Transverse colon (tissue), 4 donors: ENCODE measurements at regions not wholly inside any gene's neighbourhood (a gene's known extent, or its start where the extent isn't known, plus 50 kb on each side); places are given as distances from the start of the nearest gene placed in this dataset.

Experiments
- DNase-seq: peaks from one replicate; pipeline ENCODE4 v3.0.0-alpha.2; 2019
- H3K27ac ChIP-seq, 4 donors: fragments of 200-600 bp; sonication (generic); 2 replicates each; pipeline ENCODE4 v1.5.1; 2016 to 2018; ENCODE audit warnings: inconsistent platforms in 4 of 4
- H3K27me3 ChIP-seq: fragments of 200-600 bp; sonication (generic); 2 replicates; pipeline ENCODE4 v1.5.1; 2017; ENCODE audit warnings: inconsistent platforms
- H3K36me3 ChIP-seq, 4 donors: fragments of 200-600 bp; sonication (generic); 2 replicates each; pipeline ENCODE4 v1.5.1; 2017 to 2019; ENCODE audit warnings: inconsistent platforms in 4 of 4
- H3K4me1 ChIP-seq, 4 donors: fragments of 200-600 bp; sonication (generic); 2 replicates each; pipeline ENCODE4 v1.5.1; 2017 to 2020; ENCODE audit warnings: inconsistent platforms in 4 of 4
- H3K4me3 ChIP-seq, 4 donors: fragments of 200-600 bp; sonication (generic); 1 replicate in 1 of 4; 2 replicates in 3 of 4; pipeline versions ENCODE4 v1.5.1 to v1.6.1; 2017 to 2019; ENCODE audit warnings: inconsistent platforms in 4 of 4
- H3K9me3 ChIP-seq, 2 donors: fragments of 200-600 bp; sonication (generic); 2 replicates each; pipeline ENCODE4 v1.5.1; 2017 to 2019; ENCODE audit warnings: inconsistent platforms in 2 of 2
- EP300 ChIP-seq: sonication (generic); formaldehyde crosslinking; IDR thresholded peaks from one replicate; pipeline ENCODE4 v1.6.1; 2017; ENCODE audit warnings: antibody characterized with exemption, low read depth
- POLR2A ChIP-seq: fragments of 450-650 bp; IDR thresholded peaks from one replicate; pipeline ENCODE4 v1.6.1; 2016; ENCODE audit warnings: antibody characterized with exemption, mild to moderate bottlenecking, moderate library complexity
- POLR2AphosphoS5 ChIP-seq, 3 donors: sonication (generic); formaldehyde crosslinking; IDR thresholded peaks; one replicate each; pipeline ENCODE4 v1.6.1; 2016; ENCODE audit warnings: antibody characterized with exemption in 3 of 3
- WGBS, 2 donors: methylation state at CpG; one replicate each; pipeline ENCODE4 v1.1.5; 2018; ENCODE audit warnings: low coverage in 1 of 2; 5-methylcytosine and 5-hydroxymethylcytosine counted together
- in situ Hi-C, 4 donors: fragments of 200-750 bp; cut with MboI; loops; one replicate each; pipeline versions ENCODE4 v1.15.0 to v1.15.1; 2017; ENCODE audit warnings: low sequenced_read_pairs in 3 of 4, low pct_ligation_motif_present in 1 of 4, low pct_unique_long_range_greater_than_20kb in 1 of 4
- intact Hi-C: fragments of 100-400 bp; cut with DNase I; formaldehyde crosslinking; loops from one replicate; pipeline ENCODE4 v1.15.1; 2023; ENCODE audit warnings: low total_unique reads
- TF ChIP-seq, protein P1 (sequence below), 5 experiments: fragments of 200-600 bp in 3 of 5; fragments of 450-650 bp in 2 of 5; sonication (generic) in 3 of 5; IDR thresholded peaks; 1 replicate in 2 of 5; 2 replicates in 3 of 5; pipeline ENCODE4 v1.5.1; 2016 to 2017; ENCODE audit warnings: antibody characterized with exemption in 5 of 5, inconsistent platforms in 3 of 5, mild to moderate bottlenecking in 2 of 5, moderate library complexity in 1 of 5

- H3K27me3 ChIP-seq = peaks cover 8% of the 10 kb centered on the region
- in situ Hi-C loops (no loop called here), intact Hi-C loops (no loop called here)
- no peaks in the 10 kb centered on the region for H3K4me1 ChIP-seq
- no peak for TF ChIP-seq POLR2A
- TF ChIP-seq, protein P1, sequence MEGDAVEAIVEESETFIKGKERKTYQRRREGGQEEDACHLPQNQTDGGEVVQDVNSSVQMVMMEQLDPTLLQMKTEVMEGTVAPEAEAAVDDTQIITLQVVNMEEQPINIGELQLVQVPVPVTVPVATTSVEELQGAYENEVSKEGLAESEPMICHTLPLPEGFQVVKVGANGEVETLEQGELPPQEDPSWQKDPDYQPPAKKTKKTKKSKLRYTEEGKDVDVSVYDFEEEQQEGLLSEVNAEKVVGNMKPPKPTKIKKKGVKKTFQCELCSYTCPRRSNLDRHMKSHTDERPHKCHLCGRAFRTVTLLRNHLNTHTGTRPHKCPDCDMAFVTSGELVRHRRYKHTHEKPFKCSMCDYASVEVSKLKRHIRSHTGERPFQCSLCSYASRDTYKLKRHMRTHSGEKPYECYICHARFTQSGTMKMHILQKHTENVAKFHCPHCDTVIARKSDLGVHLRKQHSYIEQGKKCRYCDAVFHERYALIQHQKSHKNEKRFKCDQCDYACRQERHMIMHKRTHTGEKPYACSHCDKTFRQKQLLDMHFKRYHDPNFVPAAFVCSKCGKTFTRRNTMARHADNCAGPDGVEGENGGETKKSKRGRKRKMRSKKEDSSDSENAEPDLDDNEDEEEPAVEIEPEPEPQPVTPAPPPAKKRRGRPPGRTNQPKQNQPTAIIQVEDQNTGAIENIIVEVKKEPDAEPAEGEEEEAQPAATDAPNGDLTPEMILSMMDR (IDR thresholded peaks at IDR 0.05) = no peak
- TF ChIP-seq EP300 = no peak
- TF ChIP-seq POLR2AphosphoS5 (IDR thresholded peaks at IDR 0.05) = no peak
- 71 to 89% methylated on average over 3 to 4 of the region's 4 CpGs for WGBS, 2 donors
- no peak overlapping the region for H3K27ac ChIP-seq
- no peaks in the 10 kb centered on the region for H3K36me3 ChIP-seq
- H3K4me3 ChIP-seq = no peak overlapping the region
- no peak for DNase-seq
- no peaks in the 10 kb centered on the region for H3K9me3 ChIP-seq
Measured at GRCh38 chr10:128741180-128741579, 615.0 kb upstream of the MKI67 start.

DNA sequence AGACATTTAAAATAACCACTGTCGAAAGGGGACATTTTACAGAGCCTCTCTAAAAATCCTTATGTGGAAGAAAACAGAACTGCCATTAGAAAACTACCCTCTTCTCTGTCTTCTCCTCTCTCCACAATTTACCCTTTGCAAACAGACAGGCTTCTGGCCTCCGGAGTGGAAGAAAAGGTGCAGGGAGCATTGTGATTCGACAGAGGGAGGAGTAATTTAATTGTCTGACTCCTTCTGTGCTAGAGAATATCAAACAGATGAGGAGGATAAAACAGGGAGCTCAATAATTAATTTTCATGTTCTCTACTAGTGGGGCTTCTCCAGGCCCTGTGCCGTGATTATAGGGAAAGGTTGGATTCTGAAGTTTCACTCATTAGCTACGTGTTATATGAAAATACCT lies 615.5 kb upstream of the MKI67 start:
- WGBS, 2 donors = 69 to 78% methylated on average over 4 to 5 of the region's 5 CpGs
- TF ChIP-seq, protein P1 (IDR thresholded peaks at IDR 0.05) = no peak
- TF ChIP-seq POLR2A (no peak), EP300 (no peak), POLR2AphosphoS5 (IDR thresholded peaks at IDR 0.05) (no peak)
- DNase-seq = no peak
- Histone ChIP-seq H3K27ac (no peak overlapping the region), H3K4me3 (no peak overlapping the region), H3K27me3 (peaks cover 8% of the 10 kb centered on the region), H3K36me3 (no peaks in the 10 kb centered on the region), H3K4me1 (no peaks in the 10 kb centered on the region), H3K9me3 (no peaks in the 10 kb centered on the region)
- intact Hi-C loops (no loop called here), in situ Hi-C loops (no loop called here)

GRCh38 chr10:128744092-128744491 lies 617.9 kb upstream of the MKI67 start:
- Histone ChIP-seq H3K27me3 (peaks cover 8% of the 10 kb centered on the region), H3K36me3 (no peaks in the 10 kb centered on the region), H3K4me3 (no peak overlapping the region), H3K27ac (no peak overlapping the region), H3K9me3 (no peaks in the 10 kb centered on the region), H3K4me1 (no peaks in the 10 kb centered on the region)
- no peak for TF ChIP-seq EP300
- no peak for TF ChIP-seq POLR2A
- TF ChIP-seq, protein P1 (IDR thresholded peaks at IDR 0.05) = no peak
- no peak for TF ChIP-seq POLR2AphosphoS5 (IDR thresholded peaks at IDR 0.05)
- DNase-seq = no peak
- intact Hi-C loops = no loop called here
- in situ Hi-C loops = no loop called here
- WGBS, 2 donors = 90 to 92% methylated on average over 1 of the region's 1 CpG

DNA sequence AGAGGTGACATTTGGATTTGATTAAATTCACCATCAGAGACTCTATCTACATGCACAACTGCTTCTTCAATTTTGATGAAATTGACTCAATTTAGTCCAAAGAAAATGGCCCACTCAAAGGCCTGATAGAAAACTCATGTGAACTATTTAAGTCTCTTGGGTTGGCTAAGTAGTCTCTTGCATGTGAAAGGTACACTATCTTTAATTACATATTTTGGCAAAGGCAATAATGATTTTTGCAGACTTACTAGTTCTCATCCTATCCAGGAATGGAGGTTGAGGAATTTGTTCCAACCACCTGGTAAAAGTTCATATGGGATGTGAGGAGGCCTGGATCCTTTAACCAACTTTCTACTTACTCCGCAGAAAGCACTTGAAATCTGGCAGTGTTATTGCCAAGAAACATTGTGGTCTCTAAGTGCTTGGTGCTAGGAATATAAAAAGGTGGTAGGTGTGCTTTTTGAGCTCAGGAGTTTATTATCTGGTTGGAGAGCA lies 618.6 kb upstream of the MKI67 start:
- Histone ChIP-seq H3K36me3 (no peaks in the 10 kb centered on the region), H3K4me1 (no peaks in the 10 kb centered on the region), H3K4me3 (no peak overlapping the region), H3K27me3 (peaks cover 8% of the 10 kb centered on the region), H3K27ac (no peak overlapping the region), H3K9me3 (no peaks in the 10 kb centered on the region)
- intact Hi-C loops (no loop called here), in situ Hi-C loops (no loop called here)
- TF ChIP-seq, protein P1 (IDR thresholded peaks at IDR 0.05) = no peak
- TF ChIP-seq POLR2A (no peak), POLR2AphosphoS5 (IDR thresholded peaks at IDR 0.05) (no peak), EP300 (no peak)
- no peak for DNase-seq
- WGBS, 2 donors = 91 to 100% methylated on average over 1 of the region's 1 CpG
